Keratinocyte (primary cell): ENCODE measurements at regions not wholly inside any gene's neighbourhood (a gene's known extent, or its start where the extent isn't known, plus 50 kb on each side); places are given as distances from the start of the nearest gene placed in this dataset.

Experiments
- DNase-seq: peaks from one replicate; pipeline ENCODE4 v3.0.0-alpha.2; 2011; ENCODE audit warnings: low read depth, missing footprints, low spot score
- FAIRE-seq: peaks from 2 replicates; lab custom pipeline; 2011; peaks lifted over from hg19 to GRCh38; lab: Jason Lieb, UNC
- H2AFZ ChIP-seq: 2 replicates; pipeline ENCODE4 v1.6.0; 2012; ENCODE audit warnings: low read length, control low read depth, inconsistent platforms; ENCODE audit not compliant: control insufficient read depth
- H3K27ac ChIP-seq: 2 replicates; pipeline ENCODE4 v1.5.1; 2011; ENCODE audit warnings: low read length; ENCODE audit not compliant: control insufficient read depth, insufficient read depth
- H3K27me3 ChIP-seq: 3 replicates; pipeline ENCODE4 v1.6.0; 2011; ENCODE audit warnings: low read length; ENCODE audit not compliant: control insufficient read depth, insufficient read depth; ENCODE audit errors: extremely low read depth
- H3K36me3 ChIP-seq, 2 experiments: 2 replicates in 1 of 2; 3 replicates in 1 of 2; pipeline ENCODE4 v1.5.1; 2011; ENCODE audit warnings: low read length in 2 of 2, mild to moderate bottlenecking in 1 of 2; ENCODE audit not compliant: control insufficient read depth in 2 of 2, insufficient read depth in 2 of 2; ENCODE audit errors: extremely low read depth in 1 of 2
- H3K4me1 ChIP-seq: 3 replicates; pipeline ENCODE4 v1.5.1; 2011; ENCODE audit warnings: low read length; ENCODE audit not compliant: control insufficient read depth, insufficient read depth; ENCODE audit errors: extremely low read depth
- H3K4me2 ChIP-seq: 3 replicates; pipeline ENCODE4 v1.6.0; 2011; ENCODE audit warnings: low read depth, low read length; ENCODE audit not compliant: control insufficient read depth, insufficient read depth; ENCODE audit errors: extremely low read depth
- H3K4me3 ChIP-seq, 3 experiments: fragments of 200-600 bp in 1 of 3; sonication (generic) in 1 of 3; 2 replicates in 2 of 3; 3 replicates in 1 of 3; pipeline ENCODE4 v1.5.1; 2011 to 2016; ENCODE audit warnings: low read length in 3 of 3, mild to moderate bottlenecking in 3 of 3, control low read depth in 2 of 3, inconsistent platforms in 1 of 3, low read depth in 1 of 3, mixed read lengths in 1 of 3, mixed run types in 1 of 3, moderate library complexity in 1 of 3; ENCODE audit not compliant: control insufficient read depth in 2 of 3, insufficient read depth in 2 of 3; ENCODE audit errors: extremely low read depth in 1 of 3
- H3K79me2 ChIP-seq: 2 replicates; pipeline ENCODE4 v1.6.0; 2012; ENCODE audit warnings: low read length; ENCODE audit not compliant: control insufficient read depth, insufficient read depth
- H3K9ac ChIP-seq: 3 replicates; pipeline ENCODE4 v1.6.0; 2011; ENCODE audit warnings: low read length; ENCODE audit not compliant: control insufficient read depth, insufficient read depth; ENCODE audit errors: extremely low read depth
- H3K9me1 ChIP-seq: 3 replicates; pipeline ENCODE4 v1.6.0; 2011; ENCODE audit warnings: low read length; ENCODE audit not compliant: control insufficient read depth, insufficient read depth; ENCODE audit errors: extremely low read depth
- H3K9me3 ChIP-seq: 2 replicates; pipeline ENCODE4 v1.5.1; 2012; ENCODE audit warnings: low read depth, low read length; ENCODE audit not compliant: control insufficient read depth
- H4K20me1 ChIP-seq: 3 replicates; pipeline ENCODE4 v1.6.0; 2011; ENCODE audit warnings: low read length; ENCODE audit not compliant: control insufficient read depth, insufficient read depth; ENCODE audit errors: extremely low read depth
- EZH2 ChIP-seq: IDR thresholded peaks from one replicate; pipeline ENCODE4 v1.6.1; 2012; ENCODE audit warnings: inconsistent platforms, mild to moderate bottlenecking, low read length, moderate library complexity
- dilution Hi-C: fragments of 300-500 bp; cut with MboI; formaldehyde crosslinking; loops from one replicate; pipeline ENCODE4 v1.7.0; 2020; ENCODE audit warnings: low sequenced_read_pairs; ENCODE audit not compliant: extremely low pct_ligation_motif_present
- TF ChIP-seq, protein P1 (sequence below), 3 experiments: IDR thresholded peaks in 1 of 3; conservative IDR thresholded peaks in 1 of 3; optimal IDR thresholded peaks in 1 of 3; 2 replicates in 2 of 3; 3 replicates in 1 of 3; pipeline versions ENCODE3 to v1.5.1; 2011; ENCODE audit warnings: low read length in 3 of 3, mild to moderate bottlenecking in 3 of 3, moderate library complexity in 2 of 3, control low read depth in 1 of 3, inconsistent platforms in 1 of 3; ENCODE audit not compliant: insufficient read depth in 2 of 3; ENCODE audit errors: extremely low read depth in 1 of 3

DNA sequence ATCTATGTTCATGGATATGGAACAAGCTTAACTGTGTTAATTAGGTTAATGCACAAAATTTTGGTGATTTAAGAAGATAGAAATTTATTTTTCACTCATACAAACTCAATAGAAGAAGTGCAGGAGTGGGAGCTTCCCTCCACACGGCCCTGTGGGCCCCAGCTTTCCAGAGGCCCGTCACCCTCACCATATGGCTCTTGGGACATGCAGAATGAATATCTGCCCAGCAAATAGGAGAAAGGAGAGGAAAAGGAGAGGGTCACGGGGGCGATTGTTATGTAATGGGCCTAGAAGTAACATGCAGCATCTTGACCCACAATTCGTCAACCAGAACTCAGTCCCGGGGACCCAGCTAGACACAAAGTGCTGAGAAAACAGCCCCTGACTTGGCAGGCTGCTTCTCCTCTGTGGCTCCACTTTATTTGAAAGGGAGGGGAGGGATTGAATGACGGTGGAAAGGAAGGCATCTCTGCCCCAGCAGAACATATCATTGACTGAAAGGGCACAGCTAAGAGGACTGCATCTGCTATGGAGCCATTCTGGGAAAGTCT lies 648.2 kb upstream of the ID2 start:
- Histone ChIP-seq H3K9ac (no peak overlapping the region), H3K4me2 (no peak overlapping the region), H4K20me1 (no peaks in the 10 kb centered on the region), H2AFZ (no peak overlapping the region), H3K79me2 (no peaks in the 10 kb centered on the region), H3K9me1 (no peaks in the 10 kb centered on the region), H3K4me1 (no peaks in the 10 kb centered on the region), H3K36me3 (no peaks in the 10 kb centered on the region), H3K4me3 (no peak overlapping the region), H3K9me3 (no peaks in the 10 kb centered on the region), H3K27ac (no peak overlapping the region), H3K27me3 (no peaks in the 10 kb centered on the region)
- dilution Hi-C loops: no loop called here
- TF ChIP-seq, protein P1, sequence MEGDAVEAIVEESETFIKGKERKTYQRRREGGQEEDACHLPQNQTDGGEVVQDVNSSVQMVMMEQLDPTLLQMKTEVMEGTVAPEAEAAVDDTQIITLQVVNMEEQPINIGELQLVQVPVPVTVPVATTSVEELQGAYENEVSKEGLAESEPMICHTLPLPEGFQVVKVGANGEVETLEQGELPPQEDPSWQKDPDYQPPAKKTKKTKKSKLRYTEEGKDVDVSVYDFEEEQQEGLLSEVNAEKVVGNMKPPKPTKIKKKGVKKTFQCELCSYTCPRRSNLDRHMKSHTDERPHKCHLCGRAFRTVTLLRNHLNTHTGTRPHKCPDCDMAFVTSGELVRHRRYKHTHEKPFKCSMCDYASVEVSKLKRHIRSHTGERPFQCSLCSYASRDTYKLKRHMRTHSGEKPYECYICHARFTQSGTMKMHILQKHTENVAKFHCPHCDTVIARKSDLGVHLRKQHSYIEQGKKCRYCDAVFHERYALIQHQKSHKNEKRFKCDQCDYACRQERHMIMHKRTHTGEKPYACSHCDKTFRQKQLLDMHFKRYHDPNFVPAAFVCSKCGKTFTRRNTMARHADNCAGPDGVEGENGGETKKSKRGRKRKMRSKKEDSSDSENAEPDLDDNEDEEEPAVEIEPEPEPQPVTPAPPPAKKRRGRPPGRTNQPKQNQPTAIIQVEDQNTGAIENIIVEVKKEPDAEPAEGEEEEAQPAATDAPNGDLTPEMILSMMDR (optimal IDR thresholded peaks at IDR 0.05 in 1 of 3, IDR thresholded peaks at IDR 0.05 in 1 of 3, conservative IDR thresholded peaks at IDR 0.05 in 1 of 3; ENCODE audit: extremely low read depth in 1 of 3, insufficient read depth in 2 of 3, low read length in 3 of 3): no peak
- no peak for TF ChIP-seq EZH2
- no peak for FAIRE-seq
- no peak for DNase-seq

- Histone ChIP-seq H2AFZ (no peak overlapping the region), H3K4me1 (no peaks in the 10 kb centered on the region), H3K9me3 (no peaks in the 10 kb centered on the region), H3K9ac (no peak overlapping the region), H3K27ac (no peak overlapping the region), H3K27me3 (no peaks in the 10 kb centered on the region), H3K36me3 (no peaks in the 10 kb centered on the region), H3K4me2 (no peak overlapping the region), H3K79me2 (no peaks in the 10 kb centered on the region), H3K9me1 (no peaks in the 10 kb centered on the region), H3K4me3 (no peak overlapping the region), H4K20me1 (no peaks in the 10 kb centered on the region)
- no peak for TF ChIP-seq EZH2
- TF ChIP-seq, protein P1 (optimal IDR thresholded peaks at IDR 0.05 in 1 of 3, IDR thresholded peaks at IDR 0.05 in 1 of 3, conservative IDR thresholded peaks at IDR 0.05 in 1 of 3; ENCODE audit: extremely low read depth in 1 of 3, insufficient read depth in 2 of 3, low read length in 3 of 3): no peak
- dilution Hi-C loops: no loop called here
- FAIRE-seq (no peak), DNase-seq (no peak)
Measured at GRCh38 chr2:8036366-8036765, 645.5 kb upstream of the ID2 start.
